ENCODE measurements at regions not wholly inside any gene's neighbourhood (a gene's known extent, or its start where the extent isn't known, plus 50 kb on each side); places are given as distances from the start of the nearest gene placed in this dataset.

DNA sequence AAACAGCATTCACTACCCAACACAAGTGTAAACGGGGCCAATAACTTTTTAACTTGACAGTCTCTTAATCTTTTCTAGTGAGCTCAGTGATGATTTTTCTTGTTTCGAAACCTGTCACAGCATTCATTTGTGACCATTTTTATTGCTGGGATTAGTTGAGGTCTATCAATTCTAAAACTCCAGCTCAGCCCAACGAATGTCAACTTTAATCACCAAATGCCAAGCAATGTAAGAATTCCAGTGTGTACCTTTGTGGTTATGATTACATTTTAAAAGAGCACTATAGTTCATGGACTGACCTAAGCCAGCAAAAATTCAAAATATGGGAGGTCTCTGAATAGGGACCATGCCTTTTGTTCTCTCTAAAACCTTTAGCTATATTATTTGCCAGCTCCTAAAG lies 694.3 kb upstream of the SGCG start:
- no peak for DNase-seq (ENCODE audit: low read depth, low spot score)
- H3K9me3 ChIP-seq (ENCODE audit: control insufficient read depth, insufficient read depth, low read length) = peaks cover 14% of the 10 kb centered on the region
- POLR2A ChIA-PET = no interaction called here

DNA sequence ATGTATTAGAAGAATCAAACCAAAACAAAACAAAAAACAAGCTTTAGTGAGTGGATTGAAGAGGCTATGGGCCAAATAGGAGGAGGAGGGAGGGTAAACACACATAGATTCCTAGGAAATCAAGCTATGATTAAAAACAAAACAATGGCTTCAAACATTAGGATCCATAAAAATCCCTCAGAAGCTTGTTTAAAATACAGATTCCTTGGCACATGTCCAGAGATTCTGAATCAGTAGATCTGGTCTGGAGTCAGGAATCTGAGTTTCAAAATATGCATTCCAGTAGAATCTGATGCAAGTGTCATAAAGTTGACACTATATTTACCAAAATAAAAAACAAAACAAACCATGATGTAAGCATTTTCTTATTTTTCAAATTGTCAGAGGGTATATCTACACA lies 692.8 kb upstream of the SGCG start:
- Histone ChIP-seq H3K4me3 (ENCODE audit: low read depth, low read length) (no peak overlapping the region), H3K27ac (ENCODE audit: low read depth, low read length) (no peak overlapping the region), H3K27me3 (ENCODE audit: control insufficient read depth, insufficient read depth, low read length) (no peaks in the 10 kb centered on the region), H3K9me3 (ENCODE audit: control insufficient read depth, insufficient read depth, low read length) (peaks cover 10% of the 10 kb centered on the region)
- POLR2A ChIA-PET = no interaction called here
- no peak for DNase-seq (ENCODE audit: low read depth, low spot score)
- TF ChIP-seq, protein P1, sequence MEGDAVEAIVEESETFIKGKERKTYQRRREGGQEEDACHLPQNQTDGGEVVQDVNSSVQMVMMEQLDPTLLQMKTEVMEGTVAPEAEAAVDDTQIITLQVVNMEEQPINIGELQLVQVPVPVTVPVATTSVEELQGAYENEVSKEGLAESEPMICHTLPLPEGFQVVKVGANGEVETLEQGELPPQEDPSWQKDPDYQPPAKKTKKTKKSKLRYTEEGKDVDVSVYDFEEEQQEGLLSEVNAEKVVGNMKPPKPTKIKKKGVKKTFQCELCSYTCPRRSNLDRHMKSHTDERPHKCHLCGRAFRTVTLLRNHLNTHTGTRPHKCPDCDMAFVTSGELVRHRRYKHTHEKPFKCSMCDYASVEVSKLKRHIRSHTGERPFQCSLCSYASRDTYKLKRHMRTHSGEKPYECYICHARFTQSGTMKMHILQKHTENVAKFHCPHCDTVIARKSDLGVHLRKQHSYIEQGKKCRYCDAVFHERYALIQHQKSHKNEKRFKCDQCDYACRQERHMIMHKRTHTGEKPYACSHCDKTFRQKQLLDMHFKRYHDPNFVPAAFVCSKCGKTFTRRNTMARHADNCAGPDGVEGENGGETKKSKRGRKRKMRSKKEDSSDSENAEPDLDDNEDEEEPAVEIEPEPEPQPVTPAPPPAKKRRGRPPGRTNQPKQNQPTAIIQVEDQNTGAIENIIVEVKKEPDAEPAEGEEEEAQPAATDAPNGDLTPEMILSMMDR (IDR thresholded peaks at IDR 0.05; ENCODE audit: low read depth, low read length) = no peak
- CTCF ChIA-PET = interaction anchor here (0.5 kb wide), 1 partner anchor 132 kb away, joined by 3 read pairs; no protein-coding TSS in a partner anchor

More for the DNA sequence above, 694.3 kb upstream of the SGCG start:
- no peak overlapping the region for H3K4me3 ChIP-seq (ENCODE audit: low read depth, low read length)
- H3K27ac ChIP-seq (ENCODE audit: low read depth, low read length) = no peak overlapping the region
- CTCF ChIA-PET = no interaction called here
- TF ChIP-seq, protein P1 (IDR thresholded peaks at IDR 0.05; ENCODE audit: low read depth, low read length) = no peak
- H3K27me3 ChIP-seq (ENCODE audit: control insufficient read depth, insufficient read depth, low read length) = no peaks in the 10 kb centered on the region

DNA sequence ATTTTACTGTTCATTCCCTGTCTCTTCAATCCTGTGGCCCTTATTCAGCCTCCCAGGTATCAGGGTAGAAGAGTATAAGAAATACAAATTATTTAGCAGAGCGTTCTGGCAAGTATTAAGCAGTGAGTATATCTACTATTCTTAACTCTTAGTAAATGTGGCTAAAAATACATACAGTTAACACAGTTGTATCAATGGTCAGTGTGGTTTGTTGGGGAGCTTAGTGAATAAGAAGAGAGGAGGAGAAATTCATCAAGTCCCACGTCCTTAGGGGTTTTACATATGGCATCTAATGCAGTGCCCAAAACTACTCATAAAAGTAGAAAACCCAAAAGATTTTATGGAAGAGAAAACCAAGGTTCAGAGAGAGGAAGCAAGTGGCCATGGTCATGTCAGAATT lies 691.0 kb upstream of the SGCG start:
- H3K27me3 ChIP-seq (ENCODE audit: control insufficient read depth, insufficient read depth, low read length) = no peaks in the 10 kb centered on the region
- DNase-seq (ENCODE audit: low read depth, low spot score) = no peak
- POLR2A ChIA-PET = no interaction called here
- TF ChIP-seq, protein P1 (IDR thresholded peaks at IDR 0.05; ENCODE audit: low read depth, low read length) = no peak
- CTCF ChIA-PET = no interaction called here
- H3K27ac ChIP-seq (ENCODE audit: low read depth, low read length) = no peak overlapping the region
- no peak overlapping the region for H3K4me3 ChIP-seq (ENCODE audit: low read depth, low read length)
- peaks cover 5% of the 10 kb centered on the region for H3K9me3 ChIP-seq (ENCODE audit: control insufficient read depth, insufficient read depth, low read length)

DNA sequence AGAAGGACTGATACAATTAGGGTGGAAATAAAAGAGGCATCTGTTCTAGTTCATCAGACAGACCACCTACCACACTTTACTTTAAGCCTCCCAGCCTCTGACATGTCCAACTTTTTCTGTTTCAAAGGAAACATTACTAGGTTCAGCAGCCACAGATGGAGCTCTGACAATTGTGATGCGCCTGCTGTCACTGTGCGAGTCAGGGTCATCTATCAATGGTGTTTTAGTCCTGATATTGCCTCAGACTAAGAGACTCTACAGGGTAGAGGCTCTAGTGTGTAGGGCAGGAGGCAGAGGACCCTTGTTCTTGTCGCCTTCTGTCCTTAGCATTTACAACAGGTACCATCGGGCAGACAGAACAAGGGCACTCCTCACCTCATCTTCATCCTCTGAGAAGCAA lies 685.0 kb upstream of the SGCG start:
- POLR2A ChIA-PET = no interaction called here
- CTCF ChIA-PET = no interaction called here
- TF ChIP-seq, protein P1 (IDR thresholded peaks at IDR 0.05; ENCODE audit: low read depth, low read length) = no peak

DNA sequence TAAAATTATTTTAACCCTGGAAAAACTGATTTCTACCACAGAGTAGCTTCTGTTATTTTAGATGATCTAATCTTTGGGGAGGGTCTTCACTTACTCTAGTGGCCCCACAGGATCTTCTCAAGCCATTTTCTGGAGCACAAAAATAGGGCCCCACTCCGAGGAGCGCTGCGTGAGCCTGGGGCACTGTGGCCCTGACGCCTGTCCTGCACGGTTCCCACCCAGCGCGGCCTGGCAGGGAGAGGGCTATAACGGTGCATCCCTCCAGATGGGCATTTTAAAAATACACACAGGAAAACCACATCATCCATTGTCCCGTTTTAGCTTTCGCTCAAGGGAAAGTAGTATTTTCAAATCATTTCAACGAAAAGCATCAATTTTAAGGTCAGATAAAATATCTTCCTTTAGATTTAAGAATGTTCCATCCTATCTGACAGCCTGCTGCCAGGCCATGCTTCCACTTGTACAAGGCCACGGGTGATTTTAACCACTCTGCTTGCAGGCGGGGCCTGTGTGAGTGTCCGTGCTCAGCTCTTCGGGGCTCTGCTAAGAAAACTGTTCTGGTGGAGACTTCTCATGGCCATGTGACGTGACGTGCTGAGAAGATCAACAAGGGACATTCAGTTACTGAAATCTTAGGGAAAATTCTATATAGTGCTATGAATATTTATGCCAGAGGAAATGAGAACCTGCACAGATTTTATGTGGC lies 683.8 kb upstream of the SGCG start:
- H3K9me3 ChIP-seq (ENCODE audit: control insufficient read depth, insufficient read depth, low read length) = peaks cover 6% of the 10 kb centered on the region
- POLR2A ChIA-PET = no interaction called here
- TF ChIP-seq, protein P1 (IDR thresholded peaks at IDR 0.05; ENCODE audit: low read depth, low read length) = no peak
- CTCF ChIA-PET = no interaction called here
- no peak for DNase-seq (ENCODE audit: low read depth, low spot score)
- H3K27me3 ChIP-seq (ENCODE audit: control insufficient read depth, insufficient read depth, low read length) = no peaks in the 10 kb centered on the region
- no peak overlapping the region for H3K4me3 ChIP-seq (ENCODE audit: low read depth, low read length)
- H3K27ac ChIP-seq (ENCODE audit: low read depth, low read length) = no peak overlapping the region

More for the DNA sequence above, 685.0 kb upstream of the SGCG start:
- DNase-seq (ENCODE audit: low read depth, low spot score) = no peak
- Histone ChIP-seq H3K9me3 (ENCODE audit: control insufficient read depth, insufficient read depth, low read length) (peaks cover 6% of the 10 kb centered on the region), H3K4me3 (ENCODE audit: low read depth, low read length) (no peak overlapping the region), H3K27me3 (ENCODE audit: control insufficient read depth, insufficient read depth, low read length) (no peaks in the 10 kb centered on the region), H3K27ac (ENCODE audit: low read depth, low read length) (no peak overlapping the region)

Data from AG04450 (cell line).